C4-2B (cell line): ENCODE measurements at regions not wholly inside any gene's neighbourhood (a gene's known extent, or its start where the extent isn't known, plus 50 kb on each side); places are given as distances from the start of the nearest gene placed in this dataset.
"Not testable (repeated sequence)": the region's sequence is repeated elsewhere in the genome, so short reads cannot be mapped to it uniquely, and the experiment has no call there.

Experiments
- H3K27ac ChIP-seq: fragments of 450-650 bp; 2 replicates; pipeline ENCODE4 v1.5.1; 2017
- ZFX ChIP-seq: fragments of 450-650 bp; IDR thresholded peaks from 2 replicates; pipeline ENCODE4 v1.6.1; 2017
- TF ChIP-seq, protein P1 (sequence below): fragments of 450-650 bp; conservative IDR thresholded peaks from 2 replicates; pipeline ENCODE4 v1.5.1; 2017; ENCODE audit warnings: mild to moderate bottlenecking

DNA sequence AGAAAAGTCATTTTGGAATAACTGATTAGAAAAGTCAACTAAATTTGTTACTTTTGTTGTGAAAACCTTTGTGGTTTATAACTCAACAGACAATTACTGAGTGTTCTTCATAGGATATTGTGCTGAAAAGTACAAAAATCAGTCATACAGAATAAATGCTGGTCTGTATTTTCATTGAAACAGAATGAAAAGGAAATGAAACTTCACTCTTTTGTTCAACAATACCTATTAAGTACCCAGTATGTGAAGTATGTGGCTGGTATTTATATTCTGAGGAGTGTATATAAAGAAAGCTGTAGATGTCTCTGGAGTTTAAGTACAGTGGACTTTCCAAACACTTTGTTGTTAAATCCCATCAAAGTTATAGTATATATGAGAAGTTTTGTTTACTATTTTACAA, 828.4 kb upstream of the ATXN8OS start:
- TF ChIP-seq, protein P1, sequence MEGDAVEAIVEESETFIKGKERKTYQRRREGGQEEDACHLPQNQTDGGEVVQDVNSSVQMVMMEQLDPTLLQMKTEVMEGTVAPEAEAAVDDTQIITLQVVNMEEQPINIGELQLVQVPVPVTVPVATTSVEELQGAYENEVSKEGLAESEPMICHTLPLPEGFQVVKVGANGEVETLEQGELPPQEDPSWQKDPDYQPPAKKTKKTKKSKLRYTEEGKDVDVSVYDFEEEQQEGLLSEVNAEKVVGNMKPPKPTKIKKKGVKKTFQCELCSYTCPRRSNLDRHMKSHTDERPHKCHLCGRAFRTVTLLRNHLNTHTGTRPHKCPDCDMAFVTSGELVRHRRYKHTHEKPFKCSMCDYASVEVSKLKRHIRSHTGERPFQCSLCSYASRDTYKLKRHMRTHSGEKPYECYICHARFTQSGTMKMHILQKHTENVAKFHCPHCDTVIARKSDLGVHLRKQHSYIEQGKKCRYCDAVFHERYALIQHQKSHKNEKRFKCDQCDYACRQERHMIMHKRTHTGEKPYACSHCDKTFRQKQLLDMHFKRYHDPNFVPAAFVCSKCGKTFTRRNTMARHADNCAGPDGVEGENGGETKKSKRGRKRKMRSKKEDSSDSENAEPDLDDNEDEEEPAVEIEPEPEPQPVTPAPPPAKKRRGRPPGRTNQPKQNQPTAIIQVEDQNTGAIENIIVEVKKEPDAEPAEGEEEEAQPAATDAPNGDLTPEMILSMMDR = no peak
- TF ChIP-seq ZFX = no peak
- H3K27ac ChIP-seq = no peak overlapping the region

DNA sequence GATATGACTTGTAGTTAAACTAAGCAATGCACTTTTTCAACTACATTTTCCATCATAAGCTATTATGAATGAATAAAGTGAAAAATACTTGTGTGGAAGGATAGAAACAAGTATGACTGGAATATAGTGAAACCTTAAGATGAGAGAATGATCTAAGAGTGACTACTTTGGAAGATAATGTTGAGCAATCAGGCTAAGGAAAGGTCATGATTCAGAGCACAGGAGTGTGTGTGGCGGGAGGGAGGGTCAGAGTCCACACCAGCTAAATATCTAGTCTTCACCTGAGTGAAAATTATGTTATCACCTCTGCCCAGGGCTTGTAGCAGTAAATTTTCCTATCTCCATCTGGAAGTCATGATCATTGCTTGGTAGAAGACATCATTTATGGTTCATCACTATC, 833.4 kb upstream of the ATXN8OS start:
- TF ChIP-seq, protein P1 = no peak
- no peak for TF ChIP-seq ZFX
- H3K27ac ChIP-seq = no peak overlapping the region

DNA sequence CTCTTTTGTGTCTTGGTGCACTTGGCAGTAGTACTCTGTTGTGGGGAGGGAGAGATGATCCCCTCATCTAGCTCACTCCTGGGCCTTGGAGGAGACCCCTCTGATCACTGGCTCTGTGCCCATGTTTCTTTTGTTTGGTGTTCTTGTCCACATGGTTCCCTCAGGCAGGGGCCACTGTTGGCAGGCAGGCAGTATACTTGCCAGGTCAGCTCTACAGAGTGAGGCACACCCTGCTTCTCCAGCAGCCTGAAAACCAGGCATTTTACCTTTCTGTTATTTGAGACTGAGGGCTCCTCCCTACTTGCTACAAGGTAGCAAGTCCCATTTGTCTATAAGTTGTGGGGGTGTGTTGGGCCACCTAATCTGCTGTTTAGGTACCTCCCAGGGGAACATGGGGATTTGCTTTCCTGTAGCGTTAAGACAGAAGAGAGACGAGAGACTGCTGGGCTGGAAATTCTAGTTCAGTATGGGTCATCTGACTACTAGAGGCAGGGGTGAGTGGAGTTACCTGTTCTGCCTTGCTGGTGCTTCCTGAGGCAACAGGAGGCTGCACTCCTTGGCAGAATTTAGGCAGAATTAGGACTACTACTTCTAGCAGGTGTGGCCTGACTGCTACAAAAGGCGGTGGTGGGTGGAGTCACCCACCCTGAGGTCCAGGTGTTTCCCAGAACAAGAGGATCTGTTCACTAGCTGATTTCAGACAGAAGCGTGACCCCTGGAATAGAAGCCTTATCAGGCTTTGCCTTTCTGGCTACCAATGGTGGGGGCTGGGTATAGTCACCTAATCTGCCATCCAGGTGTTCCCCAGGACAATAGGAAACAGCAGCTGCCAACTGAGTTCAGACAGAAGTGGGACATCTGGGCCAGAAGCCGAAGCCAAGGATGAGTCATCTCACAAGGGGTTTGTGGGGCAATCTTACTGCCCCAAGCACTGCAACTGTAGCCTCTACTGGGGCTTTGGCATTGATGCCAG, 843.0 kb upstream of the ATXN8OS start:
- no peak overlapping the region for H3K27ac ChIP-seq
- TF ChIP-seq, protein P1 = no peak
- TF ChIP-seq ZFX = no peak

DNA sequence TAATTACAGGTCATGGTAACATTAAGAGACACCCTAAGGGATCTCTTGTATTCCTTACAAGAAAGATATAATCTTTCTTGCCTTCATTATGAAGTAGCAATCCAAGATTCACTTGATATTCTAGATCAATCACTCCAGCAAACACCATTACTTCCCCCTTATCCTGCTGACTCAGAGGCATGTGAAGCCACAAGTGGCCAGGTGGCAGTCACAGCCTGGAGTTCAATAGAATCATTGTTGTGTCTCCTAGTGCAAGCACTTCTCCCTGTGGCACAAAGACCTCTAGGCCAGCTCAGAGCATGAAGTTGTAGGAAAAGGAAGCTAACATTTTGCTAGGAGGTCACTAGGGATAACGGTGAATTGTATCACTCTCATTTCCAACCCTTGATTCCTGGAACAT, 864.3 kb upstream of the ATXN8OS start:
- no peak overlapping the region for H3K27ac ChIP-seq
- no peak for TF ChIP-seq ZFX

DNA sequence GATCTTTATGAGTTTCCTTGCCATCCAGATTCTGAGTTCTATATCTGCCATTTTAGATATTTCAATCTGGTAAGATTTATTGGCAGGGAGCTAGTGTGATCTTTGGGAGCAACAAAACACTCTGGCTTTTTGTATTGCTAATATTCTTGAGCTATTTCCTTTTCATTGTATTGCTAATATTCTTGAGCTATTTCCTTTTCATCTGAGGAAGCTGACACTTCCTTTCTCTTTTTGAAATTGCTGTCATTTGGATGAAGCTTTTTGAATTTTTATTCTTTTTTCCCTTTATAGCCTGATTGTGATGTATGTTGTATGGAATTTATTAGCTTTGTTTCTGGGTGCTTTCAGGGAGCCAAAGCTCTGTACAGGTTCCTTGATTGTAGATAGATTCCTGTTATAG, 873.5 kb upstream of the ATXN8OS start:
- TF ChIP-seq, protein P1 = no peak
- TF ChIP-seq ZFX = no peak
- H3K27ac ChIP-seq = no peak overlapping the region

DNA sequence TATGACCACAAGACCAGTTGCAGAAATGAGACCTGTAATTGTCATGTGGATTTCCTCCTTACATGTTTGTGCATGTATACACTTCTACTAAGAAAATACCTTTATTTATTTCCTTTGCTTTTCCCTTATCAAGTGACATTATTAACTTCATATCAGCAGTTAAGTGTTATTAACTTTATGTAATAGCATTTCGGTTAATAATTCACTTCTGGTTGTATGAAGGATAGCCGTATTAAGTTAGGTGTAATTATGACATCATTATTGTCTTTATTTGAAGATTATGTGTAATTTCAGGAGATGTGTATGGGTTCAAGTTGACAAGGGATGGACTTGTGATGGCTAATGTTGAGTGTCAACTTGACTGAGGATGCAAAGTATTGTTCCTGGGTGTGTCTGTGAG, 881.2 kb upstream of the ATXN8OS start:
- TF ChIP-seq ZFX = no peak
- TF ChIP-seq, protein P1 = no peak
- no peak overlapping the region for H3K27ac ChIP-seq

DNA sequence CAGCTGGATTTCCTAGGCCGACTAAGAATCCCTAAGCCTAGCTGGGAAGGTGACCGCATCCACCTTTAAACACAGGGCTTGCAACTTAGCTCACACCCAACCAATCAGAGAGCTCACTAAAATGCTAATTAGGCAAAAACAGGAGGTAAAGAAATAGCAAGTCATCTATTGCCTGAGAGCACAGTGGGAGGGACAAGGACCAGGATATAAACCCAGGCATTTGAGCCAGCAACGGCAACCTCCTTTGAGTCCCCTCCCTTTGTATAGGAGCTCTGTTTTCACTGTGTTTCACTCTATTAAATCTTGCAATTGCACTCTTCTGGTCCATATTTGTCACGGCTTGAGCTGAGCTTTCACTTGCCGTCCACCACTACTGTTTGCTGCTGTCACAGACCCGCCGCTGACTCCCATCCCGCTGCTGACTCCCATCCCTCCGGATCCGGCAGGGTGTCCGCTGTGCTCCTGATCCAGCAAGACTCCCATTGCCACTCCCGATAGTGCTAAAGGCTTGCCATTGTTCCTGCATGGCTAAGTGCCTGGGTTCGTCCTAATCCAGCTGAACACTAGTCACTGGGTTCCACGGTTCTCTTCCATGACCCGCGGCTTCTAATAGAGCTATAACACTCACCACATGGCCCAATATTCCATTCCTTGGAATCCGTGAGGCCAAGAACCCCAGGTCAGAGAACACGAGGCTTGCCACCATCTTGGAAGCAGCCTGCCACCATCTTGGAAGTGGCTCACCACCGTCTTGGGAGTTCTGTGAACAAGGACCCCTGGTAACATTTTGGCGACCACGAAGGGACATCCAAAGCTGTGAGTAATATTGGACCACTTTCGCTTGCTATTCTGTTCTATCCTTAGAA, 885.8 kb upstream of the ATXN8OS start:
- not testable (repeated sequence) for H3K27ac ChIP-seq

DNA sequence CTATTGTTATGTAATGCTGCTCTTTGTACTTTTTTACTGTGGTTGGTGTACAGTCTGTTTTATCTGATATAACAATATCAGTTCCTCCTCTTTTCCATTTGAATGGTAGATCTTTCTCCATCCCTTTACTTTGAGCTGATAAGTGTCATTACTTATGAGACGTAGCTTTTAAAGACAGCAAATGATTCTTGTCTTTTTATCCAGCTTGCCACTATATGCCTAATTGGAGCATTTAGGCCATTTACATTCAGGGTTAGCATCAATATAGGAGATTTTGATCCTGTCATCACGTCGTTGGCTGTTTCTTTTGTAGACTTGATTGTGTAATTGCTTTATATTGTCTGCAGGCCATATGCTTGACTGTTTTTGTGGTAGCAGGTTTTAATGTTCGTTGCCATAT, 894.2 kb upstream of the ATXN8OS start:
- H3K27ac ChIP-seq = no peak overlapping the region
- TF ChIP-seq, protein P1 = no peak
